ENCODE measurements at regions not wholly inside any gene's neighbourhood (a gene's known extent, or its start where the extent isn't known, plus 50 kb on each side); places are given as distances from the start of the nearest gene placed in this dataset.

DNA sequence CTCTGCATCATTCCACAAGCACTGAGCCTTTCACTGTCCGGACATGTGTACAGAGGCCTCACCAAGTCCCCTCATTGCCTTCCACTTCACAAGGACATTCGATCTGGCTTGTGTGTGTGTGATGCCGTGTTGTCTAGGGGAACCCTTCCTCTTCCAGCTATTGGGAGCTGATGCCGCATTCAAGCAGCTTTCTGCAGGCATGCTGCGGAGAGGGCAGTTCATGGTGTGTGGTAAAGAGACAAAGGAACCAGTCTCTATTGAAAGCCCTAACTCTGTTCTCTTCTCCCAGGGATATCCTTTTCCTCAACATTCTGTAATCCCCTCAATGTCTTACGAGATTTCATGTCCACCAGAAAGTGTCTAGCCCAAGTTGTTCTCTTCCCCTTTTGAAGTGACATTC is 141.6 kb downstream of the ALOX5 start:
- WGBS, result 93% methylated on average over 6 of the region's 6 CpGs
- TF ChIP-seq EGR1 (IDR thresholded peaks at IDR 0.05; ENCODE audit: low read depth in 2 of 2) (no peak), NR2F2 (IDR thresholded peaks at IDR 0.05) (no peak), RAD21 (IDR thresholded peaks at IDR 0.05) (no peak), HNF4A (conservative IDR thresholded peaks at IDR 0.05) (no peak), GABPA (IDR thresholded peaks at IDR 0.05 in 1 of 2, conservative IDR thresholded peaks at IDR 0.05 in 1 of 2) (no peak), FOXA1 (IDR thresholded peaks at IDR 0.05) (no peak), JUND (IDR thresholded peaks at IDR 0.05) (no peak), TAF1 (conservative IDR thresholded peaks at IDR 0.05) (no peak), FOXA2 (IDR thresholded peaks at IDR 0.05) (no peak), HNF4G (IDR thresholded peaks at IDR 0.05) (no peak), SP1 (IDR thresholded peaks at IDR 0.05) (no peak), RXRA (IDR thresholded peaks at IDR 0.05) (no peak)
- TF ChIP-seq, protein P1, sequence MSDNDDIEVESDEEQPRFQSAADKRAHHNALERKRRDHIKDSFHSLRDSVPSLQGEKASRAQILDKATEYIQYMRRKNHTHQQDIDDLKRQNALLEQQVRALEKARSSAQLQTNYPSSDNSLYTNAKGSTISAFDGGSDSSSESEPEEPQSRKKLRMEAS (IDR thresholded peaks at IDR 0.05), result no peak
- TF ChIP-seq, protein P2, sequence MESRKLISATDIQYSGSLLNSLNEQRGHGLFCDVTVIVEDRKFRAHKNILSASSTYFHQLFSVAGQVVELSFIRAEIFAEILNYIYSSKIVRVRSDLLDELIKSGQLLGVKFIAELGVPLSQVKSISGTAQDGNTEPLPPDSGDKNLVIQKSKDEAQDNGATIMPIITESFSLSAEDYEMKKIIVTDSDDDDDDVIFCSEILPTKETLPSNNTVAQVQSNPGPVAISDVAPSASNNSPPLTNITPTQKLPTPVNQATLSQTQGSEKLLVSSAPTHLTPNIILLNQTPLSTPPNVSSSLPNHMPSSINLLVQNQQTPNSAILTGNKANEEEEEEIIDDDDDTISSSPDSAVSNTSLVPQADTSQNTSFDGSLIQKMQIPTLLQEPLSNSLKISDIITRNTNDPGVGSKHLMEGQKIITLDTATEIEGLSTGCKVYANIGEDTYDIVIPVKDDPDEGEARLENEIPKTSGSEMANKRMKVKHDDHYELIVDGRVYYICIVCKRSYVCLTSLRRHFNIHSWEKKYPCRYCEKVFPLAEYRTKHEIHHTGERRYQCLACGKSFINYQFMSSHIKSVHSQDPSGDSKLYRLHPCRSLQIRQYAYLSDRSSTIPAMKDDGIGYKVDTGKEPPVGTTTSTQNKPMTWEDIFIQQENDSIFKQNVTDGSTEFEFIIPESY (IDR thresholded peaks at IDR 0.05), result no peak
- TF ChIP-seq, protein P3, sequence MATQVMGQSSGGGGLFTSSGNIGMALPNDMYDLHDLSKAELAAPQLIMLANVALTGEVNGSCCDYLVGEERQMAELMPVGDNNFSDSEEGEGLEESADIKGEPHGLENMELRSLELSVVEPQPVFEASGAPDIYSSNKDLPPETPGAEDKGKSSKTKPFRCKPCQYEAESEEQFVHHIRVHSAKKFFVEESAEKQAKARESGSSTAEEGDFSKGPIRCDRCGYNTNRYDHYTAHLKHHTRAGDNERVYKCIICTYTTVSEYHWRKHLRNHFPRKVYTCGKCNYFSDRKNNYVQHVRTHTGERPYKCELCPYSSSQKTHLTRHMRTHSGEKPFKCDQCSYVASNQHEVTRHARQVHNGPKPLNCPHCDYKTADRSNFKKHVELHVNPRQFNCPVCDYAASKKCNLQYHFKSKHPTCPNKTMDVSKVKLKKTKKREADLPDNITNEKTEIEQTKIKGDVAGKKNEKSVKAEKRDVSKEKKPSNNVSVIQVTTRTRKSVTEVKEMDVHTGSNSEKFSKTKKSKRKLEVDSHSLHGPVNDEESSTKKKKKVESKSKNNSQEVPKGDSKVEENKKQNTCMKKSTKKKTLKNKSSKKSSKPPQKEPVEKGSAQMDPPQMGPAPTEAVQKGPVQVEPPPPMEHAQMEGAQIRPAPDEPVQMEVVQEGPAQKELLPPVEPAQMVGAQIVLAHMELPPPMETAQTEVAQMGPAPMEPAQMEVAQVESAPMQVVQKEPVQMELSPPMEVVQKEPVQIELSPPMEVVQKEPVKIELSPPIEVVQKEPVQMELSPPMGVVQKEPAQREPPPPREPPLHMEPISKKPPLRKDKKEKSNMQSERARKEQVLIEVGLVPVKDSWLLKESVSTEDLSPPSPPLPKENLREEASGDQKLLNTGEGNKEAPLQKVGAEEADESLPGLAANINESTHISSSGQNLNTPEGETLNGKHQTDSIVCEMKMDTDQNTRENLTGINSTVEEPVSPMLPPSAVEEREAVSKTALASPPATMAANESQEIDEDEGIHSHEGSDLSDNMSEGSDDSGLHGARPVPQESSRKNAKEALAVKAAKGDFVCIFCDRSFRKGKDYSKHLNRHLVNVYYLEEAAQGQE (IDR thresholded peaks at IDR 0.05), result no peak
- H3K4me3 ChIP-seq (ENCODE audit: low read depth in 1 of 3, low read length in 3 of 3), result no peak overlapping the region
- H3K9ac ChIP-seq (ENCODE audit: low read depth in 1 of 2, low read length in 2 of 2), result no peak overlapping the region
- H3K36me3 ChIP-seq (ENCODE audit: control insufficient read depth in 4 of 4, insufficient read depth in 3 of 4, low read depth in 1 of 4, low read length in 3 of 4), result peaks cover 0 to 2% (median 0%) of the 10 kb centered on the region in 4 donors
- H3K27ac ChIP-seq (ENCODE audit: low read depth in 1 of 2, low read length in 2 of 2), result no peak overlapping the region
- no peaks in the 10 kb centered on the region for H3K9me3 ChIP-seq (ENCODE audit: control insufficient read depth in 4 of 4, low read length in 3 of 4)
- H3K4me1 ChIP-seq (ENCODE audit: control insufficient read depth in 4 of 4, insufficient read depth in 4 of 4, low read length in 3 of 4), result peaks cover 4 to 8% (median 7%) of the 10 kb centered on the region in 4 donors
- H3K27me3 ChIP-seq (ENCODE audit: control insufficient read depth in 4 of 4, insufficient read depth in 4 of 4, low read length in 3 of 4), result no peaks in the 10 kb centered on the region
- DNase-seq (ENCODE audit: low spot score), result no peak

DNA sequence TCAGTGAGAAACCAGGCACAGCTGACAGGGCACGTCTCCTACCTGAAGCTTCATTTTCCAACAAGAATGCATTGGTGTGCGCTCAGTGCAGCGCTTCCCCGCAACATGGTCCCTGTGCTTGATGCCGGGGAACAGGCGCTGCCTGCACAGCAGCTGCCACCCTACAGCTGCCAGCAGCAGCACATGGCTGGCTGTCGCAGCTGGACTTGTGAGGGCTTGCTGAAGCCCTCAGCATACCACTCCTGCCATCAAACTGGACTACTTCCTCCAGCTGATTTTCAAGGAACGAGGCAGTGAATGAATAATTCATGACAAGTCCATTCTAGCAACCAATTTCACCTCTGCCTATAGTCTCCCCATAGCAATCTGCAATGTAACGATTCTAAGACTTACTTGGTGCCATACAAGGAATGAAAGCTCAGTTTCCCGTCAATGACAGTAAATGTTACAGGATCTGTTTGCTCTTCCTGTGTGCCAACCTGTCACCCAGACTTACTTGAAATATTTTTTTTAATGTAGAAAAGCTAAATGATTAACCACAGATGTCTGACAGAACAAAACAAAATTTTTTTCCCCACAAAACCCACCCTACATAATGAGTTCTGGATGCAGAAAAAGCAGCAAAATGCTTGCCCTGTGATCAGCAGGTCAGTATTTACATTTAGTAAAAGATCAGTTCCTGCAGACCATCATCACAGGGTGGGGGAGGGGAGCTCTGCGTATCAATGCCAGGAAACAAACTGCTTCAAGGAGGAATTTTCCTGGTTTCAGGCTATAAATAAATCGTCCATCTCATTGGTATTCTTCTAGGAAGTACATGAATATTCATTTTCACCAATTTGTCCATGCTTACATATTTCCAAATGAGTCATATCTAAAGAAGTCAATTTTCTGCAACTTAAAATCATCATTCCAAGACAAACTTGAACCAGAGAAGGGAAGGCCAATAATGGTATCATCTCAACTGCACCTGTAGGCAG is 140.6 kb downstream of the ALOX5 start:
- Histone ChIP-seq H3K4me3 (ENCODE audit: low read depth in 1 of 3, low read length in 3 of 3) (no peak overlapping the region), H3K9ac (ENCODE audit: low read depth in 1 of 2, low read length in 2 of 2) (no peak overlapping the region), H3K9me3 (ENCODE audit: control insufficient read depth in 4 of 4, low read length in 3 of 4) (no peaks in the 10 kb centered on the region), H3K36me3 (ENCODE audit: control insufficient read depth in 4 of 4, insufficient read depth in 3 of 4, low read depth in 1 of 4, low read length in 3 of 4) (peaks cover 0 to 2% (median 0%) of the 10 kb centered on the region in 4 donors), H3K27ac (ENCODE audit: low read depth in 1 of 2, low read length in 2 of 2) (no peak overlapping the region), H3K4me1 (ENCODE audit: control insufficient read depth in 4 of 4, insufficient read depth in 4 of 4, low read length in 3 of 4) (peaks cover 4 to 8% (median 5%) of the 10 kb centered on the region in 4 donors), H3K27me3 (ENCODE audit: control insufficient read depth in 4 of 4, insufficient read depth in 4 of 4, low read length in 3 of 4) (no peaks in the 10 kb centered on the region)
- DNase-seq (ENCODE audit: low spot score), result no peak
- TF ChIP-seq FOXA2 (IDR thresholded peaks at IDR 0.05) (no peak), RAD21 (IDR thresholded peaks at IDR 0.05) (no peak), JUND (IDR thresholded peaks at IDR 0.05) (no peak), HNF4A (conservative IDR thresholded peaks at IDR 0.05) (no peak), SP1 (IDR thresholded peaks at IDR 0.05) (no peak)
- TF ChIP-seq, protein P2 (IDR thresholded peaks at IDR 0.05), result no peak
- 78% methylated on average over 12 of the region's 12 CpGs for WGBS

All from liver (tissue), 7 donors.